RCC 7860 (cell line): ENCODE measurements at regions not wholly inside any gene's neighbourhood (a gene's known extent, or its start where the extent isn't known, plus 50 kb on each side); places are given as distances from the start of the nearest gene placed in this dataset.

Source experiments
- DNase-seq: peaks from one replicate; pipeline ENCODE4 v3.0.0-alpha.2; 2015; ENCODE audit warnings: low spot score
- FAIRE-seq: peaks from 2 replicates; lab custom pipeline; 2012; peaks lifted over from hg19 to GRCh38; lab: Jason Lieb, UNC

GRCh38 chr1:65741993-65742392 lies 50.7 kb upstream of the PDE4B start:
- no peak for FAIRE-seq

More at GRCh38 chr1:65741993-65742392, 50.7 kb upstream of the PDE4B start:
- no peak for DNase-seq
